H1 (cell line): ENCODE measurements at regions not wholly inside any gene's neighbourhood (a gene's known extent, or its start where the extent isn't known, plus 50 kb on each side); places are given as distances from the start of the nearest gene placed in this dataset.

Experiments used
- ASH2L ChIP-seq: fragments of 200-600, 300-600 bp; sonication (generic); IDR thresholded peaks from one replicate; pipeline ENCODE4 v1.7.1; 2017; ENCODE audit warnings: low read length
- EP300 ChIP-seq, 2 experiments: IDR thresholded peaks; 1 replicate in 1 of 2; 2 replicates in 1 of 2; pipeline ENCODE4 v1.6.1; 2011 to 2012; ENCODE audit warnings: low read depth in 2 of 2, low read length in 2 of 2, mild to moderate bottlenecking in 2 of 2, borderline replicate concordance in 1 of 2, inconsistent platforms in 1 of 2, moderate library complexity in 1 of 2
- EZH2 ChIP-seq: fragments of 200-600 bp; sonication (generic); IDR thresholded peaks from 2 replicates; pipeline ENCODE4 v1.7.1; 2012; ENCODE audit warnings: low read depth, mild to moderate bottlenecking, moderate library complexity, low read length, inconsistent platforms; ENCODE audit not compliant: severe bottlenecking
- HDAC2 ChIP-seq, 2 experiments: fragments of 300-600 bp in 1 of 2; sonication (generic) in 1 of 2; IDR thresholded peaks; 2 replicates each; pipeline ENCODE4 v1.6.1; 2011 to 2012; ENCODE audit warnings: low read depth in 2 of 2, low read length in 2 of 2, mild to moderate bottlenecking in 2 of 2, moderate library complexity in 2 of 2, borderline replicate concordance in 1 of 2, inconsistent platforms in 1 of 2
- PHF8 ChIP-seq: fragments of 200-600 bp; sonication (generic); conservative IDR thresholded peaks from 2 replicates; pipeline ENCODE4 v1.7.1; 2012; ENCODE audit warnings: low read depth, mild to moderate bottlenecking, inconsistent platforms, low read length, moderate library complexity
- SIRT6 ChIP-seq: IDR thresholded peaks from one replicate; pipeline ENCODE4 v1.7.1; 2012; ENCODE audit warnings: low read length, inconsistent platforms

GRCh38 chr14:41047763-41048162, 558.9 kb upstream of the LRFN5 start (continued):
- TF ChIP-seq EZH2 (no peak), ASH2L (no peak), HDAC2 (IDR thresholded peaks at IDR 0.05; ENCODE audit: borderline replicate concordance in 1 of 2, low read depth in 2 of 2, low read length in 2 of 2) (no peak), SIRT6 (no peak), PHF8 (no peak), EP300 (IDR thresholded peaks at IDR 0.05; ENCODE audit: borderline replicate concordance in 1 of 2, low read depth in 2 of 2, low read length in 2 of 2) (no peak)
